ENCODE measurements at regions not wholly inside any gene's neighbourhood (a gene's known extent, or its start where the extent isn't known, plus 50 kb on each side); places are given as distances from the start of the nearest gene placed in this dataset.

DNA sequence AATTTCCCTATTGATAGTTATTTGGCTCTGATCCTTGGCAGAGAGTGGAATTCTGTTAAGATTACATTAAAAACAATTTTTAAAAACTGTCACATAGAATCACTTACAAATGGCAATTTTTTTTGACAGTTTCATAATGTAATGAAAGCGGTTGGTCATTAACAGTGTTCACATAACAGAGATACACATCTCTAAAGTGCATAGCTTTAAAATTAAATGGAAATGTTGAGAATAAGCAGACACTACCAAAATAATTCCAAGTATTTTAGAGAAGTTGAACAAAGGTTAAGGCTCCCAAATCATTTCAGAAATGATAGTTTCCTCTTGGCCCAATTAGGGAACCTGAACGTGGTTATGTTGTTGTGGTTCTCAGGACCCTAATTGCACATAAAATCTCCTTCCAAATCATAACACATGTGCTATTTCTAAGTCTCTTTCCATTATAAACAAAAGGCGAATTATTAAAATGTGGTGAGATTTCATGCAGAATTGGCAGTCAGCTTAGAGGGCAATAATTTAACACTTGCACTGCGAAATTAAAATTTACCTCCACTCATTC lies 528.9 kb upstream of the FZD8 start:
- Histone ChIP-seq H3K36me3 (ENCODE audit: control insufficient read depth in 2 of 2, insufficient read depth in 2 of 2, low read length in 1 of 2) (no peaks in the 10 kb centered on the region), H3K4me1 (ENCODE audit: control insufficient read depth, insufficient read depth, low read length) (no peaks in the 10 kb centered on the region), H2AFZ (ENCODE audit: control insufficient read depth, low read depth, low read length) (no peak overlapping the region), H4K20me1 (ENCODE audit: control insufficient read depth, insufficient read depth) (no peaks in the 10 kb centered on the region), H3K27me3 (replicated peaks in 1 of 2; ENCODE audit: control insufficient read depth in 2 of 2, insufficient read depth in 2 of 2, low read length in 1 of 2) (no peaks in the 10 kb centered on the region), H3K79me2 (ENCODE audit: control insufficient read depth, insufficient read depth, low read length) (no peaks in the 10 kb centered on the region), H3K4me2 (ENCODE audit: control insufficient read depth, insufficient read depth) (no peak overlapping the region), H3K4me3 (no peak overlapping the region), H3K27ac (ENCODE audit: control insufficient read depth, insufficient read depth) (no peak overlapping the region), H3K9me3 (replicated peaks; ENCODE audit: control insufficient read depth, insufficient read depth, low read length) (no peaks in the 10 kb centered on the region), H3K9ac (ENCODE audit: control insufficient read depth, insufficient read depth, low read length) (no peak overlapping the region)
- POLR2A ChIA-PET = no interaction called here
- in situ Hi-C loops (cut with MboI) (no loop called here), intact Hi-C loops (cut with micrococcal nuclease; ENCODE audit: unreplicated experiment) (no loop called here)
- RAD21 ChIA-PET (ENCODE audit: unreplicated experiment) = no interaction called here
- SMC1A ChIA-PET (ENCODE audit: uncharacterized antibody, unreplicated experiment) = interaction anchor here (0.9 kb wide), 1 partner anchor 140 kb away, joined by 3 read pairs; no protein-coding TSS in a partner anchor
- no peak for TF ChIP-seq EGR1 (IDR thresholded peaks at IDR 0.05; ENCODE audit: borderline replicate concordance in 1 of 2, low read depth in 2 of 2, low read length in 2 of 2)
- no peak for TF ChIP-seq PAX8 (IDR thresholded peaks at IDR 0.05)
- TF ChIP-seq TARDBP (IDR thresholded peaks at IDR 0.05; ENCODE audit: borderline replicate concordance) = no peak
- TF ChIP-seq, protein P1, sequence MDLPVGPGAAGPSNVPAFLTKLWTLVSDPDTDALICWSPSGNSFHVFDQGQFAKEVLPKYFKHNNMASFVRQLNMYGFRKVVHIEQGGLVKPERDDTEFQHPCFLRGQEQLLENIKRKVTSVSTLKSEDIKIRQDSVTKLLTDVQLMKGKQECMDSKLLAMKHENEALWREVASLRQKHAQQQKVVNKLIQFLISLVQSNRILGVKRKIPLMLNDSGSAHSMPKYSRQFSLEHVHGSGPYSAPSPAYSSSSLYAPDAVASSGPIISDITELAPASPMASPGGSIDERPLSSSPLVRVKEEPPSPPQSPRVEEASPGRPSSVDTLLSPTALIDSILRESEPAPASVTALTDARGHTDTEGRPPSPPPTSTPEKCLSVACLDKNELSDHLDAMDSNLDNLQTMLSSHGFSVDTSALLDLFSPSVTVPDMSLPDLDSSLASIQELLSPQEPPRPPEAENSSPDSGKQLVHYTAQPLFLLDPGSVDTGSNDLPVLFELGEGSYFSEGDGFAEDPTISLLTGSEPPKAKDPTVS (IDR thresholded peaks at IDR 0.05; ENCODE audit: low read depth, low read length) = no peak
- TF ChIP-seq, protein P2, sequence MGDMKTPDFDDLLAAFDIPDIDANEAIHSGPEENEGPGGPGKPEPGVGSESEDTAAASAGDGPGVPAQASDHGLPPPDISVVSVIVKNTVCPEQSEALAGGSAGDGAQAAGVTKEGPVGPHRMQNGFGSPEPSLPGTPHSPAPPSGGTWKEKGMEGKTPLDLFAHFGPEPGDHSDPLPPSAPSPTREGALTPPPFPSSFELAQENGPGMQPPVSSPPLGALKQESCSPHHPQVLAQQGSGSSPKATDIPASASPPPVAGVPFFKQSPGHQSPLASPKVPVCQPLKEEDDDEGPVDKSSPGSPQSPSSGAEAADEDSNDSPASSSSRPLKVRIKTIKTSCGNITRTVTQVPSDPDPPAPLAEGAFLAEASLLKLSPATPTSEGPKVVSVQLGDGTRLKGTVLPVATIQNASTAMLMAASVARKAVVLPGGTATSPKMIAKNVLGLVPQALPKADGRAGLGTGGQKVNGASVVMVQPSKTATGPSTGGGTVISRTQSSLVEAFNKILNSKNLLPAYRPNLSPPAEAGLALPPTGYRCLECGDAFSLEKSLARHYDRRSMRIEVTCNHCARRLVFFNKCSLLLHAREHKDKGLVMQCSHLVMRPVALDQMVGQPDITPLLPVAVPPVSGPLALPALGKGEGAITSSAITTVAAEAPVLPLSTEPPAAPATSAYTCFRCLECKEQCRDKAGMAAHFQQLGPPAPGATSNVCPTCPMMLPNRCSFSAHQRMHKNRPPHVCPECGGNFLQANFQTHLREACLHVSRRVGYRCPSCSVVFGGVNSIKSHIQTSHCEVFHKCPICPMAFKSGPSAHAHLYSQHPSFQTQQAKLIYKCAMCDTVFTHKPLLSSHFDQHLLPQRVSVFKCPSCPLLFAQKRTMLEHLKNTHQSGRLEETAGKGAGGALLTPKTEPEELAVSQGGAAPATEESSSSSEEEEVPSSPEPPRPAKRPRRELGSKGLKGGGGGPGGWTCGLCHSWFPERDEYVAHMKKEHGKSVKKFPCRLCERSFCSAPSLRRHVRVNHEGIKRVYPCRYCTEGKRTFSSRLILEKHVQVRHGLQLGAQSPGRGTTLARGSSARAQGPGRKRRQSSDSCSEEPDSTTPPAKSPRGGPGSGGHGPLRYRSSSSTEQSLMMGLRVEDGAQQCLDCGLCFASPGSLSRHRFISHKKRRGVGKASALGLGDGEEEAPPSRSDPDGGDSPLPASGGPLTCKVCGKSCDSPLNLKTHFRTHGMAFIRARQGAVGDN (IDR thresholded peaks at IDR 0.05) = no peak
- no peak for TF ChIP-seq IKZF1 (conservative IDR thresholded peaks at IDR 0.05)
- TF ChIP-seq, protein P3, sequence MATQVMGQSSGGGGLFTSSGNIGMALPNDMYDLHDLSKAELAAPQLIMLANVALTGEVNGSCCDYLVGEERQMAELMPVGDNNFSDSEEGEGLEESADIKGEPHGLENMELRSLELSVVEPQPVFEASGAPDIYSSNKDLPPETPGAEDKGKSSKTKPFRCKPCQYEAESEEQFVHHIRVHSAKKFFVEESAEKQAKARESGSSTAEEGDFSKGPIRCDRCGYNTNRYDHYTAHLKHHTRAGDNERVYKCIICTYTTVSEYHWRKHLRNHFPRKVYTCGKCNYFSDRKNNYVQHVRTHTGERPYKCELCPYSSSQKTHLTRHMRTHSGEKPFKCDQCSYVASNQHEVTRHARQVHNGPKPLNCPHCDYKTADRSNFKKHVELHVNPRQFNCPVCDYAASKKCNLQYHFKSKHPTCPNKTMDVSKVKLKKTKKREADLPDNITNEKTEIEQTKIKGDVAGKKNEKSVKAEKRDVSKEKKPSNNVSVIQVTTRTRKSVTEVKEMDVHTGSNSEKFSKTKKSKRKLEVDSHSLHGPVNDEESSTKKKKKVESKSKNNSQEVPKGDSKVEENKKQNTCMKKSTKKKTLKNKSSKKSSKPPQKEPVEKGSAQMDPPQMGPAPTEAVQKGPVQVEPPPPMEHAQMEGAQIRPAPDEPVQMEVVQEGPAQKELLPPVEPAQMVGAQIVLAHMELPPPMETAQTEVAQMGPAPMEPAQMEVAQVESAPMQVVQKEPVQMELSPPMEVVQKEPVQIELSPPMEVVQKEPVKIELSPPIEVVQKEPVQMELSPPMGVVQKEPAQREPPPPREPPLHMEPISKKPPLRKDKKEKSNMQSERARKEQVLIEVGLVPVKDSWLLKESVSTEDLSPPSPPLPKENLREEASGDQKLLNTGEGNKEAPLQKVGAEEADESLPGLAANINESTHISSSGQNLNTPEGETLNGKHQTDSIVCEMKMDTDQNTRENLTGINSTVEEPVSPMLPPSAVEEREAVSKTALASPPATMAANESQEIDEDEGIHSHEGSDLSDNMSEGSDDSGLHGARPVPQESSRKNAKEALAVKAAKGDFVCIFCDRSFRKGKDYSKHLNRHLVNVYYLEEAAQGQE (IDR thresholded peaks at IDR 0.05; ENCODE audit: low read depth, low read length) = no peak
- DNase-seq (ENCODE audit: low read depth, low spot score) = no peak
- CTCF ChIA-PET = no interaction called here
- BruUV-seq (replicated peaks) = no TSS peak
- FAIRE-seq = no peak
- 4% methylated on average over 4 of the region's 4 CpGs for WGBS (ENCODE audit: insufficient coverage, insufficient replicate concordance, low lambda C conversion rate, missing lambda C conversion rate)
- no peak for ATAC-seq
